HepG2 (cell line): ENCODE measurements at regions not wholly inside any gene's neighbourhood (a gene's known extent, or its start where the extent isn't known, plus 50 kb on each side); places are given as distances from the start of the nearest gene placed in this dataset.

Source experiments
- ATAC-seq: fragments of 200-7000 bp; cut with Tn5 transposase; 3 replicates; pipeline ENCODE4 v1.9.1; 2020; ENCODE audit warnings: mild to moderate bottlenecking, moderate library complexity
- BruUV-seq: library from RNA; stranded (reverse); fragments of 400-500 nt; replicated peaks from 2 replicates; lab custom pipeline; 2021; lab: Mats Ljungman, UMichigan
- CTCF ChIA-PET: fragments of 300-600 bp; formaldehyde crosslinking; extraction: SDS; loops from one replicate; lab custom pipeline; 2021; ENCODE audit warnings: low total read pairs, inconsistent platforms, low intra/inter-chr PET ratio; lab: Yijun Ruan, JAX
- POLR2A ChIA-PET: fragments of 350-600 bp; sonication (Branson Sonifier 250); formaldehyde crosslinking; loops from one replicate; lab custom pipeline; 2020; ENCODE audit warnings: antibody characterized with exemption, inconsistent platforms; lab: Yijun Ruan, JAX
- DNase-seq: peaks from one replicate; pipeline ENCODE4 v3.0.0-alpha.2; 2015; ENCODE audit warnings: low spot score
- FAIRE-seq: peaks from 3 replicates; lab custom pipeline; 2011; peaks lifted over from hg19 to GRCh38; lab: Jason Lieb, UNC
- H2AFZ ChIP-seq: one replicate; pipeline ENCODE4 v1.6.1; 2011; ENCODE audit warnings: low read length, inconsistent platforms
- H3K27ac ChIP-seq: fragments of 300-600 bp; 3 replicates; pipeline ENCODE4 v1.8.0; 2011; ENCODE audit warnings: mixed run types, mild to moderate bottlenecking, mixed read lengths, low read length, inconsistent platforms; ENCODE audit not compliant: insufficient read depth; ENCODE audit errors: extremely low read length
- H3K27me3 ChIP-seq, 2 experiments: fragments of 200-600 bp in 1 of 2; 2 replicates in 1 of 2; 3 replicates in 1 of 2; pipeline versions ENCODE4 v1.6.0 to v1.8.0; 2011; ENCODE audit warnings: low read length in 2 of 2, mild to moderate bottlenecking in 2 of 2, moderate library complexity in 2 of 2, inconsistent platforms in 1 of 2; ENCODE audit not compliant: insufficient read depth in 2 of 2, control insufficient read depth in 1 of 2
- H3K36me3 ChIP-seq, 2 experiments: fragments of 200-600 bp in 1 of 2; replicated peaks in 1 of 2; 2 replicates in 1 of 2; 3 replicates in 1 of 2; pipeline versions ENCODE4 v1.5.1 to v1.8.0; 2011; ENCODE audit warnings: low read length in 2 of 2, inconsistent platforms in 1 of 2; ENCODE audit not compliant: insufficient read depth in 2 of 2, control insufficient read depth in 1 of 2
- H3K4me1 ChIP-seq: 2 replicates; pipeline ENCODE4 v1.5.1; 2012; ENCODE audit warnings: low read length, inconsistent platforms; ENCODE audit not compliant: insufficient read depth
- H3K4me2 ChIP-seq: 2 replicates; pipeline ENCODE4 v1.6.0; 2011; ENCODE audit warnings: low read depth, low read length, inconsistent platforms
- H3K4me3 ChIP-seq, 3 experiments: fragments of 200-600 bp in 1 of 3; sonication (generic), shearing (Covaris generic) in 1 of 3; replicated peaks in 1 of 3; 2 replicates each; pipeline ENCODE4 v1.5.1; 2011 to 2016; ENCODE audit warnings: low read length in 3 of 3, inconsistent platforms in 2 of 3, low read depth in 2 of 3, mild to moderate bottlenecking in 2 of 3, control low read depth in 1 of 3, mixed read lengths in 1 of 3; ENCODE audit not compliant: insufficient read depth in 1 of 3
- H3K79me2 ChIP-seq: one replicate; pipeline ENCODE4 v1.6.1; 2011; ENCODE audit warnings: low read length, inconsistent platforms; ENCODE audit not compliant: insufficient read depth
- H3K9ac ChIP-seq: 2 replicates; pipeline ENCODE4 v1.6.0; 2011; ENCODE audit warnings: mild to moderate bottlenecking, low read depth, low read length, inconsistent platforms; ENCODE audit not compliant: insufficient read depth
- H3K9me3 ChIP-seq: 2 replicates; pipeline ENCODE4 v1.5.1; 2012; ENCODE audit warnings: mild to moderate bottlenecking, low read length
- H4K20me1 ChIP-seq: 2 replicates; pipeline ENCODE4 v1.6.0; 2011; ENCODE audit warnings: inconsistent platforms, mild to moderate bottlenecking, low read length, moderate library complexity; ENCODE audit not compliant: insufficient read depth
- ZNF329 ChIP-seq: sonication (generic); formaldehyde crosslinking; IDR thresholded peaks from 2 replicates; pipeline ENCODE4 v1.9.0; 2021; ENCODE audit warnings: low read depth, mild to moderate bottlenecking, missing genetic modification reagents
- WGBS: methylation state at CpG from one replicate; pipeline ENCODE4 v1.1.6; 2017; ENCODE audit warnings: low lambda C conversion rate; 5-methylcytosine and 5-hydroxymethylcytosine counted together
- in situ Hi-C: cut with HindIII; loops from 2 replicates; pipeline ENCODE4 v1.10.0; 2017; ENCODE audit warnings: low pct_unique_long_range_greater_than_20kb; ENCODE audit not compliant: extremely low pct_ligation_motif_present
- intact Hi-C: fragments of 100-400 bp; cut with micrococcal nuclease; formaldehyde crosslinking; loops from one replicate; pipeline ENCODE4 v1.10.0; 2022; ENCODE audit not compliant: unreplicated experiment
- TF ChIP-seq, protein P1 (sequence below): sonication (generic); formaldehyde crosslinking; IDR thresholded peaks from 2 replicates; pipeline ENCODE4 v1.4.0; 2020; ENCODE audit warnings: missing genetic modification reagents, borderline replicate concordance
- TF ChIP-seq, protein P2 (sequence below): sonication (generic); formaldehyde crosslinking; IDR thresholded peaks from 2 replicates; pipeline ENCODE4 v1.4.0; 2020; ENCODE audit warnings: missing genetic modification reagents

DNA sequence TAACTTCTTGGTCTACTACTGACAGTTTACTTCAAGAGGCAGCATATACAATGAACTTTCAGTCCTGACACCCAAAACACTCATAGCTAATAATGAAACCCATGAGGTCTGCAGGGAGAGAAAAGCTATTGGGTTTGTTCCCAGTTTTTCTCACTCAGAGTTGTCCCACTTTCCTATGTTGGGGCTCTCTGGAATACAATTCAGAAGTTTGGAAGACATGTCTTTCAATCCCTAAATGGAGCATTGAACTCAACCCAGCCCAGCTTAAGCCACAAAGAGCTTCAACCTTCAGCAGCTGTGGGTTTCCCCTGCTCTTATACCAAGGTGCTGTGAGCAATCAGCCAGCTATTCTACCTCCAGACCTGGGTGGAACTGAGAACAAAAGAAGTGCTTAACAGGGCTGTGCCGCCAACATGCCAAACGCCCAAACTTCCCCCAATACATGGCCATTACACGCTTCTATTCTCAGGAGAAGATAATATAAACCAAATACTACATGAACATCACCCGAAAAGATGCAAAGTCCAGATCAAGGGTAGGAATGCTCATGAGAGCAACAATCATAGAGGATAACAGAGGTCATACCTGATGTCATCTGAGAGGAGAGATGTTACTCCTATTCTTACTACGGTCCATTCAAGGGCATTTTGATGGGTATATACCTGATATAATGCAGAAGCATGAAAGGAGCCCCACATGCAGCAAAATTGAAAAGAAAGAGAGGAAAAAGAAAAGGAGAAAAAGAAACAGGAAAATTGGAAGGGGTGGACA, 131.2 kb upstream of the TGFBR2 start:
- ChIA-PET CTCF (no interaction called here), POLR2A (no interaction called here)
- H3K27ac ChIP-seq: no peak overlapping the region

More for the DNA sequence above, 131.2 kb upstream of the TGFBR2 start:
- Histone ChIP-seq H2AFZ (no peak overlapping the region), H3K9ac (no peak overlapping the region), H3K79me2 (no peaks in the 10 kb centered on the region), H3K9me3 (peaks cover 4% of the 10 kb centered on the region; the same call in 1 of the 2 replicates), H4K20me1 (no peaks in the 10 kb centered on the region), H3K4me2 (no peak overlapping the region), H3K36me3 (no peaks in the 10 kb centered on the region), H3K4me1 (peaks cover 47% of the 10 kb centered on the region), H3K27me3 (no peaks in the 10 kb centered on the region), H3K4me3 (no peak overlapping the region)
- intact Hi-C loops (loop anchor here (5.0 kb wide), 1 partner anchor 218 kb away; no protein-coding TSS in a partner anchor), in situ Hi-C loops (no loop called here)
- TF ChIP-seq, protein P1, sequence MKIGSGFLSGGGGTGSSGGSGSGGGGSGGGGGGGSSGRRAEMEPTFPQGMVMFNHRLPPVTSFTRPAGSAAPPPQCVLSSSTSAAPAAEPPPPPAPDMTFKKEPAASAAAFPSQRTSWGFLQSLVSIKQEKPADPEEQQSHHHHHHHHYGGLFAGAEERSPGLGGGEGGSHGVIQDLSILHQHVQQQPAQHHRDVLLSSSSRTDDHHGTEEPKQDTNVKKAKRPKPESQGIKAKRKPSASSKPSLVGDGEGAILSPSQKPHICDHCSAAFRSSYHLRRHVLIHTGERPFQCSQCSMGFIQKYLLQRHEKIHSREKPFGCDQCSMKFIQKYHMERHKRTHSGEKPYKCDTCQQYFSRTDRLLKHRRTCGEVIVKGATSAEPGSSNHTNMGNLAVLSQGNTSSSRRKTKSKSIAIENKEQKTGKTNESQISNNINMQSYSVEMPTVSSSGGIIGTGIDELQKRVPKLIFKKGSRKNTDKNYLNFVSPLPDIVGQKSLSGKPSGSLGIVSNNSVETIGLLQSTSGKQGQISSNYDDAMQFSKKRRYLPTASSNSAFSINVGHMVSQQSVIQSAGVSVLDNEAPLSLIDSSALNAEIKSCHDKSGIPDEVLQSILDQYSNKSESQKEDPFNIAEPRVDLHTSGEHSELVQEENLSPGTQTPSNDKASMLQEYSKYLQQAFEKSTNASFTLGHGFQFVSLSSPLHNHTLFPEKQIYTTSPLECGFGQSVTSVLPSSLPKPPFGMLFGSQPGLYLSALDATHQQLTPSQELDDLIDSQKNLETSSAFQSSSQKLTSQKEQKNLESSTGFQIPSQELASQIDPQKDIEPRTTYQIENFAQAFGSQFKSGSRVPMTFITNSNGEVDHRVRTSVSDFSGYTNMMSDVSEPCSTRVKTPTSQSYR (CRISPR knock-in tag): no peak
- no peak for TF ChIP-seq ZNF329 (CRISPR knock-in tag)
- TF ChIP-seq, protein P2, sequence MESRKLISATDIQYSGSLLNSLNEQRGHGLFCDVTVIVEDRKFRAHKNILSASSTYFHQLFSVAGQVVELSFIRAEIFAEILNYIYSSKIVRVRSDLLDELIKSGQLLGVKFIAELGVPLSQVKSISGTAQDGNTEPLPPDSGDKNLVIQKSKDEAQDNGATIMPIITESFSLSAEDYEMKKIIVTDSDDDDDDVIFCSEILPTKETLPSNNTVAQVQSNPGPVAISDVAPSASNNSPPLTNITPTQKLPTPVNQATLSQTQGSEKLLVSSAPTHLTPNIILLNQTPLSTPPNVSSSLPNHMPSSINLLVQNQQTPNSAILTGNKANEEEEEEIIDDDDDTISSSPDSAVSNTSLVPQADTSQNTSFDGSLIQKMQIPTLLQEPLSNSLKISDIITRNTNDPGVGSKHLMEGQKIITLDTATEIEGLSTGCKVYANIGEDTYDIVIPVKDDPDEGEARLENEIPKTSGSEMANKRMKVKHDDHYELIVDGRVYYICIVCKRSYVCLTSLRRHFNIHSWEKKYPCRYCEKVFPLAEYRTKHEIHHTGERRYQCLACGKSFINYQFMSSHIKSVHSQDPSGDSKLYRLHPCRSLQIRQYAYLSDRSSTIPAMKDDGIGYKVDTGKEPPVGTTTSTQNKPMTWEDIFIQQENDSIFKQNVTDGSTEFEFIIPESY: 0 out of 2 replicates have a peak, but pooled peaks have one; percentile 35
- DNase-seq: no peak
- no peak for ATAC-seq
- no peak for FAIRE-seq
- WGBS: 96% methylated on average over 5 of the region's 5 CpGs
- no TSS peak for BruUV-seq
